ENCODE measurements at regions not wholly inside any gene's neighbourhood (a gene's known extent, or its start where the extent isn't known, plus 50 kb on each side); places are given as distances from the start of the nearest gene placed in this dataset.

- no peaks in the 10 kb centered on the region for H3K36me3 ChIP-seq (ENCODE audit: insufficient read depth, low read length)
- H3K4me3 ChIP-seq (ENCODE audit: low read length), result no peak overlapping the region
- no peaks in the 10 kb centered on the region for H3K27me3 ChIP-seq (ENCODE audit: control insufficient read depth, insufficient read depth, low read length)
- H3K4me2 ChIP-seq (ENCODE audit: low read length), result no peak overlapping the region
- H3K4me1 ChIP-seq (ENCODE audit: control insufficient read depth, insufficient read depth, low read length), result no peaks in the 10 kb centered on the region
- no peak overlapping the region for H3K9ac ChIP-seq (ENCODE audit: low read depth, low read length)
- H3K9me3 ChIP-seq (replicated peaks; ENCODE audit: low read length), result no peaks in the 10 kb centered on the region
Observed at GRCh38 chr3:24947103-24947502, 452.5 kb upstream of the THRB start.

- no peak overlapping the region for H3K9ac ChIP-seq (ENCODE audit: low read depth, low read length)
- no peaks in the 10 kb centered on the region for H3K27me3 ChIP-seq (ENCODE audit: control insufficient read depth, insufficient read depth, low read length)
- H3K9me3 ChIP-seq (replicated peaks; ENCODE audit: low read length), result no peaks in the 10 kb centered on the region
- H3K4me1 ChIP-seq (ENCODE audit: control insufficient read depth, insufficient read depth, low read length), result no peaks in the 10 kb centered on the region
- no peak overlapping the region for H3K4me2 ChIP-seq (ENCODE audit: low read length)
- H3K4me3 ChIP-seq (ENCODE audit: low read length), result no peak overlapping the region
- no peaks in the 10 kb centered on the region for H3K36me3 ChIP-seq (ENCODE audit: insufficient read depth, low read length)
Observed at GRCh38 chr3:24951180-24951579, 456.5 kb upstream of the THRB start.

GRCh38 chr3:24952388-24952787, 457.7 kb upstream of the THRB start:
- no peaks in the 10 kb centered on the region for H3K9me3 ChIP-seq (replicated peaks; ENCODE audit: low read length)
- H3K9ac ChIP-seq (ENCODE audit: low read depth, low read length), result no peak overlapping the region
- no peak overlapping the region for H3K4me3 ChIP-seq (ENCODE audit: low read length)
- no peaks in the 10 kb centered on the region for H3K27me3 ChIP-seq (ENCODE audit: control insufficient read depth, insufficient read depth, low read length)
- H3K36me3 ChIP-seq (ENCODE audit: insufficient read depth, low read length), result no peaks in the 10 kb centered on the region
- H3K4me2 ChIP-seq (ENCODE audit: low read length), result no peak overlapping the region
- no peaks in the 10 kb centered on the region for H3K4me1 ChIP-seq (ENCODE audit: control insufficient read depth, insufficient read depth, low read length)

GRCh38 chr3:24953060-24953771, 458.6 kb upstream of the THRB start:
- H3K27me3 ChIP-seq (ENCODE audit: control insufficient read depth, insufficient read depth, low read length), result no peaks in the 10 kb centered on the region
- H3K4me1 ChIP-seq (ENCODE audit: control insufficient read depth, insufficient read depth, low read length), result no peaks in the 10 kb centered on the region
- H3K9me3 ChIP-seq (replicated peaks; ENCODE audit: low read length), result no peaks in the 10 kb centered on the region
- no peaks in the 10 kb centered on the region for H3K36me3 ChIP-seq (ENCODE audit: insufficient read depth, low read length)
- H3K4me3 ChIP-seq (ENCODE audit: low read length), result no peak overlapping the region
- H3K4me2 ChIP-seq (ENCODE audit: low read length), result no peak overlapping the region
- H3K9ac ChIP-seq (ENCODE audit: low read depth, low read length), result no peak overlapping the region

GRCh38 chr3:24956613-24957012, 462.0 kb upstream of the THRB start:
- Histone ChIP-seq H3K4me1 (ENCODE audit: control insufficient read depth, insufficient read depth, low read length) (no peaks in the 10 kb centered on the region), H3K9me3 (replicated peaks; ENCODE audit: low read length) (no peaks in the 10 kb centered on the region), H3K27me3 (ENCODE audit: control insufficient read depth, insufficient read depth, low read length) (no peaks in the 10 kb centered on the region), H3K9ac (ENCODE audit: low read depth, low read length) (no peak overlapping the region), H3K36me3 (ENCODE audit: insufficient read depth, low read length) (no peaks in the 10 kb centered on the region), H3K4me2 (ENCODE audit: low read length) (no peak overlapping the region), H3K4me3 (ENCODE audit: low read length) (no peak overlapping the region)

GRCh38 chr3:24958271-24958670, 463.6 kb upstream of the THRB start:
- Histone ChIP-seq H3K9ac (ENCODE audit: low read depth, low read length) (no peak overlapping the region), H3K4me3 (ENCODE audit: low read length) (no peak overlapping the region), H3K9me3 (replicated peaks; ENCODE audit: low read length) (no peaks in the 10 kb centered on the region), H3K27me3 (ENCODE audit: control insufficient read depth, insufficient read depth, low read length) (no peaks in the 10 kb centered on the region), H3K36me3 (ENCODE audit: insufficient read depth, low read length) (no peaks in the 10 kb centered on the region), H3K4me2 (ENCODE audit: low read length) (no peak overlapping the region), H3K4me1 (ENCODE audit: control insufficient read depth, insufficient read depth, low read length) (no peaks in the 10 kb centered on the region)

- H3K4me1 ChIP-seq (ENCODE audit: control insufficient read depth, insufficient read depth, low read length), result no peaks in the 10 kb centered on the region
- no peaks in the 10 kb centered on the region for H3K27me3 ChIP-seq (ENCODE audit: control insufficient read depth, insufficient read depth, low read length)
- H3K9ac ChIP-seq (ENCODE audit: low read depth, low read length), result no peak overlapping the region
- no peak overlapping the region for H3K4me2 ChIP-seq (ENCODE audit: low read length)
- no peaks in the 10 kb centered on the region for H3K9me3 ChIP-seq (replicated peaks; ENCODE audit: low read length)
- H3K36me3 ChIP-seq (ENCODE audit: insufficient read depth, low read length), result no peaks in the 10 kb centered on the region
- H3K4me3 ChIP-seq (ENCODE audit: low read length), result no peak overlapping the region
Observed at GRCh38 chr3:24958910-24959447, 464.3 kb upstream of the THRB start.

- Histone ChIP-seq H3K4me1 (ENCODE audit: control insufficient read depth, insufficient read depth, low read length) (no peaks in the 10 kb centered on the region), H3K9me3 (replicated peaks; ENCODE audit: low read length) (no peaks in the 10 kb centered on the region), H3K9ac (ENCODE audit: low read depth, low read length) (no peak overlapping the region), H3K4me3 (ENCODE audit: low read length) (no peak overlapping the region), H3K27me3 (ENCODE audit: control insufficient read depth, insufficient read depth, low read length) (no peaks in the 10 kb centered on the region), H3K4me2 (ENCODE audit: low read length) (no peak overlapping the region), H3K36me3 (ENCODE audit: insufficient read depth, low read length) (no peaks in the 10 kb centered on the region)
Observed at GRCh38 chr3:24963762-24964625, 464.1 kb upstream of the RARB start.

- Histone ChIP-seq H3K9ac (ENCODE audit: low read depth, low read length) (no peak overlapping the region), H3K4me1 (ENCODE audit: control insufficient read depth, insufficient read depth, low read length) (no peaks in the 10 kb centered on the region), H3K36me3 (ENCODE audit: insufficient read depth, low read length) (no peaks in the 10 kb centered on the region), H3K27me3 (ENCODE audit: control insufficient read depth, insufficient read depth, low read length) (no peaks in the 10 kb centered on the region), H3K4me3 (ENCODE audit: low read length) (no peak overlapping the region), H3K4me2 (ENCODE audit: low read length) (no peak overlapping the region), H3K9me3 (replicated peaks; ENCODE audit: low read length) (no peaks in the 10 kb centered on the region)
Observed at GRCh38 chr3:24965706-24966385, 462.2 kb upstream of the RARB start.

GRCh38 chr3:24968036-24968435, 460.0 kb upstream of the RARB start:
- no peak overlapping the region for H3K4me2 ChIP-seq (ENCODE audit: low read length)
- H3K4me1 ChIP-seq (ENCODE audit: control insufficient read depth, insufficient read depth, low read length), result no peaks in the 10 kb centered on the region
- H3K9ac ChIP-seq (ENCODE audit: low read depth, low read length), result no peak overlapping the region
- no peaks in the 10 kb centered on the region for H3K9me3 ChIP-seq (replicated peaks; ENCODE audit: low read length)
- H3K27me3 ChIP-seq (ENCODE audit: control insufficient read depth, insufficient read depth, low read length), result no peaks in the 10 kb centered on the region
- no peaks in the 10 kb centered on the region for H3K36me3 ChIP-seq (ENCODE audit: insufficient read depth, low read length)
- no peak overlapping the region for H3K4me3 ChIP-seq (ENCODE audit: low read length)

- Histone ChIP-seq H3K9me3 (replicated peaks; ENCODE audit: low read length) (no peaks in the 10 kb centered on the region), H3K4me2 (ENCODE audit: low read length) (no peak overlapping the region), H3K4me3 (ENCODE audit: low read length) (no peak overlapping the region), H3K27me3 (ENCODE audit: control insufficient read depth, insufficient read depth, low read length) (no peaks in the 10 kb centered on the region), H3K9ac (ENCODE audit: low read depth, low read length) (no peak overlapping the region), H3K4me1 (ENCODE audit: control insufficient read depth, insufficient read depth, low read length) (no peaks in the 10 kb centered on the region), H3K36me3 (ENCODE audit: insufficient read depth, low read length) (no peaks in the 10 kb centered on the region)
Observed at GRCh38 chr3:24972491-24972890, 455.6 kb upstream of the RARB start.
